Natural killer cell (primary cell): ENCODE measurements at regions not wholly inside any gene's neighbourhood (a gene's known extent, or its start where the extent isn't known, plus 50 kb on each side); places are given as distances from the start of the nearest gene placed in this dataset.

ENCODE experiments used
- ATAC-seq, 3 donors: fragments of 150-1000 bp in 2 of 3; fragments of 200-7000 bp in 1 of 3; cut with Tn5 transposase; 1 replicate in 1 of 3; 2 replicates in 2 of 3; pipeline ENCODE4 v1.10.0; 2021; ENCODE audit warnings: mild to moderate bottlenecking in 2 of 3, moderate library complexity in 2 of 3
- DNase-seq, 2 donors: peaks; one replicate each; pipeline versions ENCODE4 v3.0.0 to v3.0.0-alpha.2; 2013 to 2021; ENCODE audit warnings: mixed read lengths in 1 of 2
- H3K27ac ChIP-seq: one replicate; pipeline ENCODE4 v1.5.1; 2013; ENCODE audit warnings: mild to moderate bottlenecking, low read length
- H3K27me3 ChIP-seq: one replicate; pipeline ENCODE4 v1.6.1; 2013; ENCODE audit warnings: low read length; ENCODE audit not compliant: control insufficient read depth, insufficient read depth
- H3K36me3 ChIP-seq: one replicate; pipeline ENCODE4 v1.6.1; 2013; ENCODE audit warnings: low read length; ENCODE audit not compliant: control insufficient read depth, insufficient read depth
- H3K4me1 ChIP-seq: one replicate; pipeline ENCODE4 v1.6.1; 2013; ENCODE audit warnings: low read length; ENCODE audit not compliant: control insufficient read depth, insufficient read depth
- H3K4me3 ChIP-seq: one replicate; pipeline ENCODE4 v1.5.1; 2013; ENCODE audit warnings: low read length
- H3K9me3 ChIP-seq: one replicate; pipeline ENCODE4 v1.6.1; 2013; ENCODE audit warnings: low read length; ENCODE audit not compliant: control insufficient read depth, insufficient read depth
- H3K27ac Mint-ChIP-seq, 2 donors: one replicate each; pipeline ENCODE4 v1.8.0; 2022; ENCODE audit warnings: mild to moderate bottlenecking in 2 of 2, mixed read lengths in 2 of 2, moderate library complexity in 1 of 2
- H3K27me3 Mint-ChIP-seq, 2 donors: one replicate each; pipeline ENCODE4 v1.8.0; 2022; ENCODE audit warnings: low read depth in 2 of 2, mixed read lengths in 2 of 2
- H3K36me3 Mint-ChIP-seq: one replicate; pipeline ENCODE4 v1.8.0; 2022; ENCODE audit warnings: mixed read lengths
- H3K4me1 Mint-ChIP-seq, 2 donors: one replicate each; pipeline ENCODE4 v1.8.0; 2022; ENCODE audit warnings: mixed read lengths in 2 of 2
- H3K4me3 Mint-ChIP-seq: one replicate; pipeline ENCODE4 v1.8.0; 2022; ENCODE audit warnings: mild to moderate bottlenecking, moderate library complexity, mixed read lengths
- H3K9me3 Mint-ChIP-seq, 2 donors: one replicate each; pipeline ENCODE4 v1.8.0; 2022; ENCODE audit warnings: mixed read lengths in 2 of 2
- CTCF ChIP-seq: fragments of 200-600 bp; IDR thresholded peaks from one replicate; pipeline ENCODE4 v1.8.0; 2022; ENCODE audit warnings: antibody characterized with exemption
- WGBS: methylation state at CpG from one replicate; pipeline ENCODE4 v1.1.7; 2013; ENCODE audit warnings: missing lambda C conversion rate; ENCODE audit not compliant: insufficient coverage; 5-methylcytosine and 5-hydroxymethylcytosine counted together
- intact Hi-C: fragments of 100-400 bp; cut with micrococcal nuclease; formaldehyde crosslinking; loops from one replicate; pipeline ENCODE4 v1.14.2; 2022

GRCh38 chr13:64935441-64935840 lies 2294.7 kb downstream of the PCDH9 start:
- Histone ChIP-seq H3K4me3 (no peak overlapping the region), H3K4me1 (no peaks in the 10 kb centered on the region), H3K9me3 (no peaks in the 10 kb centered on the region), H3K27ac (no peak overlapping the region), H3K27me3 (no peaks in the 10 kb centered on the region), H3K36me3 (no peaks in the 10 kb centered on the region)
- no peak for DNase-seq
- peaks cover 4 to 9% of the 10 kb centered on the region in 2 donors for H3K9me3 Mint-ChIP-seq
- H3K27ac Mint-ChIP-seq = no peak overlapping the region
- no peaks in the 10 kb centered on the region for H3K4me1 Mint-ChIP-seq
- TF ChIP-seq CTCF = no peak
- H3K27me3 Mint-ChIP-seq = no peaks in the 10 kb centered on the region
- ATAC-seq = no peak
- H3K4me3 Mint-ChIP-seq = no peak overlapping the region
- intact Hi-C loops = no loop called here
- H3K36me3 Mint-ChIP-seq = no peaks in the 10 kb centered on the region

GRCh38 chr13:64934569-64935362 lies 2295.4 kb downstream of the PCDH9 start:
- no peak overlapping the region for H3K27ac Mint-ChIP-seq
- ATAC-seq (no peak), DNase-seq (no peak)
- H3K36me3 Mint-ChIP-seq = no peaks in the 10 kb centered on the region
- Histone ChIP-seq H3K36me3 (no peaks in the 10 kb centered on the region), H3K27me3 (no peaks in the 10 kb centered on the region), H3K4me3 (no peak overlapping the region), H3K9me3 (no peaks in the 10 kb centered on the region), H3K27ac (no peak overlapping the region), H3K4me1 (no peaks in the 10 kb centered on the region)
- TF ChIP-seq CTCF = no peak
- no peaks in the 10 kb centered on the region for H3K4me1 Mint-ChIP-seq
- H3K27me3 Mint-ChIP-seq = no peaks in the 10 kb centered on the region
- 87% methylated on average over 3 of the region's 5 CpGs for WGBS
- H3K4me3 Mint-ChIP-seq = no peak overlapping the region
- intact Hi-C loops = no loop called here
- peaks cover 4 to 9% of the 10 kb centered on the region in 2 donors for H3K9me3 Mint-ChIP-seq

- H3K27me3 ChIP-seq = no peaks in the 10 kb centered on the region
- H3K4me3 Mint-ChIP-seq = no peak overlapping the region
- H3K4me1 Mint-ChIP-seq = no peaks in the 10 kb centered on the region
- H3K36me3 Mint-ChIP-seq = no peaks in the 10 kb centered on the region
- no peaks in the 10 kb centered on the region for H3K36me3 ChIP-seq
- no peak for ATAC-seq
- no peak overlapping the region for H3K27ac ChIP-seq
- no peak for TF ChIP-seq CTCF
- peaks cover 2% of the 10 kb centered on the region for H3K9me3 ChIP-seq
- intact Hi-C loops = no loop called here
- peaks cover 4 to 11% of the 10 kb centered on the region in 2 donors for H3K9me3 Mint-ChIP-seq
- no peak overlapping the region for H3K27ac Mint-ChIP-seq
- no peak overlapping the region for H3K4me3 ChIP-seq
- no peak for DNase-seq
- no peaks in the 10 kb centered on the region for H3K4me1 ChIP-seq
- H3K27me3 Mint-ChIP-seq = no peaks in the 10 kb centered on the region
Observed at GRCh38 chr13:64930636-64931035, 2299.5 kb downstream of the PCDH9 start.
